ENCODE measurements at regions not wholly inside any gene's neighbourhood (a gene's known extent, or its start where the extent isn't known, plus 50 kb on each side); places are given as distances from the start of the nearest gene placed in this dataset.

- TF ChIP-seq, protein P1, sequence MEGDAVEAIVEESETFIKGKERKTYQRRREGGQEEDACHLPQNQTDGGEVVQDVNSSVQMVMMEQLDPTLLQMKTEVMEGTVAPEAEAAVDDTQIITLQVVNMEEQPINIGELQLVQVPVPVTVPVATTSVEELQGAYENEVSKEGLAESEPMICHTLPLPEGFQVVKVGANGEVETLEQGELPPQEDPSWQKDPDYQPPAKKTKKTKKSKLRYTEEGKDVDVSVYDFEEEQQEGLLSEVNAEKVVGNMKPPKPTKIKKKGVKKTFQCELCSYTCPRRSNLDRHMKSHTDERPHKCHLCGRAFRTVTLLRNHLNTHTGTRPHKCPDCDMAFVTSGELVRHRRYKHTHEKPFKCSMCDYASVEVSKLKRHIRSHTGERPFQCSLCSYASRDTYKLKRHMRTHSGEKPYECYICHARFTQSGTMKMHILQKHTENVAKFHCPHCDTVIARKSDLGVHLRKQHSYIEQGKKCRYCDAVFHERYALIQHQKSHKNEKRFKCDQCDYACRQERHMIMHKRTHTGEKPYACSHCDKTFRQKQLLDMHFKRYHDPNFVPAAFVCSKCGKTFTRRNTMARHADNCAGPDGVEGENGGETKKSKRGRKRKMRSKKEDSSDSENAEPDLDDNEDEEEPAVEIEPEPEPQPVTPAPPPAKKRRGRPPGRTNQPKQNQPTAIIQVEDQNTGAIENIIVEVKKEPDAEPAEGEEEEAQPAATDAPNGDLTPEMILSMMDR (conservative IDR thresholded peaks at IDR 0.05; ENCODE audit: low read length) = no peak
- TF ChIP-seq EZH2phosphoT487 (IDR thresholded peaks at IDR 0.05; ENCODE audit: borderline replicate concordance, low read depth, low read length) = no peak
These were observed 582.6 kb downstream of the CETN3 start for GRCh38 chr5:89826938-89827337.

All from OCI-LY7 (cell line).